ENCODE measurements at regions not wholly inside any gene's neighbourhood (a gene's known extent, or its start where the extent isn't known, plus 50 kb on each side); places are given as distances from the start of the nearest gene placed in this dataset.

DNA sequence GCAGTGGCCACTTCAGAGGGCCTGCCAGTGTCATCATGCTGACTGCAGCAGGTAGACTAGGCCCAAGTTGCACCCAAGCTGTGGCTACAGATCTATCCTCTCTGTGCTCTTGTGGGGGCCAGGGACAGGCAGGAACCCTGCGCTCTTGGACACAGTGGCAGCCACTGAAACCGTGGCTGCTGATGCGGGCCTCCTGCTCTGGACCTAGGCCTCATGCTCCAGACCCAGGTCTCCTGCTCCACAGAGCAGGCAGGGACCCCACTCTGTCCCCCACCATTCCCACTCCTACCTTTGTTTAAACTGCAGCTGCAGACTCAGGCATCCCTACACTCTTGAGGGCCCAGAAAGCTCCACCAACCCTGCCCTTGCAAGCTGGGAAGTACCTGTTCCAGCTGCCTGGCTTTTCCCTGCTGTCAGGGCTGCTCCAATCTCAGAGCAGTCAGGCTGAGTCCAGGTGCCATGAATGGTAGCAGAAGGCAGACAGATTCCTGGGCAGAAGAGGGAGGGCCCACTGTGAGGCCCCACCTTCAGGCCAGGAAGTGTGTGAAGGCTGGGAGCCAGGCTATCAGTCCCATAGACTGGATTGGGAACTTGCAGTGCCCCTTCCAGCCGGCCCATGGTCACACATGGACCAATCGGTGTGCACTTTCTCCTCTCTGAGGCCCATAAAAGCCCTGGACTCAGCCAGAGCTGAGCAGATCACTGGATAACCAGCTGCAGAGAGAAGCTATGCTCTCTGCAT, 634.0 kb upstream of the SEMA3D start:
- Histone ChIP-seq H3K27me3 (no peaks in the 10 kb centered on the region), H3K4me3 (no peak overlapping the region), H3K4me1 (no peaks in the 10 kb centered on the region), H3K36me3 (no peaks in the 10 kb centered on the region), H3K9me3 (peaks cover 0 to 4% (median 0%) of the 10 kb centered on the region in 3 donors), H3K27ac (no peak overlapping the region)
- TF ChIP-seq, protein P1, sequence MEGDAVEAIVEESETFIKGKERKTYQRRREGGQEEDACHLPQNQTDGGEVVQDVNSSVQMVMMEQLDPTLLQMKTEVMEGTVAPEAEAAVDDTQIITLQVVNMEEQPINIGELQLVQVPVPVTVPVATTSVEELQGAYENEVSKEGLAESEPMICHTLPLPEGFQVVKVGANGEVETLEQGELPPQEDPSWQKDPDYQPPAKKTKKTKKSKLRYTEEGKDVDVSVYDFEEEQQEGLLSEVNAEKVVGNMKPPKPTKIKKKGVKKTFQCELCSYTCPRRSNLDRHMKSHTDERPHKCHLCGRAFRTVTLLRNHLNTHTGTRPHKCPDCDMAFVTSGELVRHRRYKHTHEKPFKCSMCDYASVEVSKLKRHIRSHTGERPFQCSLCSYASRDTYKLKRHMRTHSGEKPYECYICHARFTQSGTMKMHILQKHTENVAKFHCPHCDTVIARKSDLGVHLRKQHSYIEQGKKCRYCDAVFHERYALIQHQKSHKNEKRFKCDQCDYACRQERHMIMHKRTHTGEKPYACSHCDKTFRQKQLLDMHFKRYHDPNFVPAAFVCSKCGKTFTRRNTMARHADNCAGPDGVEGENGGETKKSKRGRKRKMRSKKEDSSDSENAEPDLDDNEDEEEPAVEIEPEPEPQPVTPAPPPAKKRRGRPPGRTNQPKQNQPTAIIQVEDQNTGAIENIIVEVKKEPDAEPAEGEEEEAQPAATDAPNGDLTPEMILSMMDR (IDR thresholded peaks at IDR 0.05) = no peak
- peak in 1 of 2 donors; percentile 55 for DNase-seq
- intact Hi-C loops (cut with DNase I; ENCODE audit: low total_unique reads) = no loop called here

DNA sequence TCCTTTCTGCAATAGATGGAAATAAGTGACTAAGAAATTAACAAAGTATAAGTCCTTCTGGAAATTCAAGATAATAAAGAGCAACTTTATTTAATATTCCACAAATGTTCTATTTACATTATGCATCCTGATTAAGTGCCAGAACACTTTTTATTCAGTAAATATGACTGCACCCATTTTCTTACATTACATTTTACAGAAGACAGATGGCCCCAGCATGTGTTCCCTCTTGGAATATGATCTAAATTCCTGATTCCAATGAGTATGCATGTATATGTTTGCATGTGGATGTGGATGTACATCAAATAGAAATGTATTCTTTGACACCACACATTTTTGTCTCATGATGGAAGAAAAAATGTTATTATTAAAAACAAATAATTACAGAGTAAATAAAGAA, 628.7 kb upstream of the SEMA3D start:
- H3K36me3 ChIP-seq = no peaks in the 10 kb centered on the region
- H3K4me1 ChIP-seq = no peaks in the 10 kb centered on the region
- H3K9me3 ChIP-seq = no peaks in the 10 kb centered on the region
- no peak overlapping the region for H3K4me3 ChIP-seq
- DNase-seq = no peak
- H3K27ac ChIP-seq = no peak overlapping the region
- intact Hi-C loops (cut with DNase I; ENCODE audit: low total_unique reads) = no loop called here
- TF ChIP-seq, protein P1 (IDR thresholded peaks at IDR 0.05) = no peak
- H3K27me3 ChIP-seq = no peaks in the 10 kb centered on the region

DNA sequence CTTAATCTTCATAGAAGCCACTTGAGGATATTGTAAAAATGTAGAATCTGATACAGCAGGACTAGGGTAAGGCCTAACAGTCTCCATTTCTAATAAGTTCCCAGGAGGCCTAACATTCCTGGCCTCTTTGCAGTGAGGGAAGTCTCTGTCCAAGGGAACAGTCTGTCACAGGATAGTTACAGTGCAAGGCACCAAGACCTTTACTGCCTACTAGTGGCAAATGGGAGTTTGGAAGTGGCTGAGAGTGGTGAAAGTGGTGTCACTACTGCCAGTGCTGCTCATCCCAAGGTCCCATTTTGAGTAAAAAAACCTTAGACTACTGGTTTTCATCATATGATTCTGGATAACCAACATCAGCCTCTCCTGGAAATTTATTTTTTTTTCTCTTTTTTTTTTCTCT, 619.5 kb upstream of the SEMA3D start:
- H3K4me3 ChIP-seq = no peak overlapping the region
- H3K27me3 ChIP-seq = no peaks in the 10 kb centered on the region
- TF ChIP-seq, protein P1 (IDR thresholded peaks at IDR 0.05) = no peak
- no peaks in the 10 kb centered on the region for H3K36me3 ChIP-seq
- H3K27ac ChIP-seq = no peak overlapping the region
- H3K9me3 ChIP-seq = no peaks in the 10 kb centered on the region
- intact Hi-C loops (cut with DNase I; ENCODE audit: low total_unique reads) = no loop called here
- H3K4me1 ChIP-seq = peaks cover 0 to 3% (median 0%) of the 10 kb centered on the region in 4 donors
- DNase-seq = no peak

DNA sequence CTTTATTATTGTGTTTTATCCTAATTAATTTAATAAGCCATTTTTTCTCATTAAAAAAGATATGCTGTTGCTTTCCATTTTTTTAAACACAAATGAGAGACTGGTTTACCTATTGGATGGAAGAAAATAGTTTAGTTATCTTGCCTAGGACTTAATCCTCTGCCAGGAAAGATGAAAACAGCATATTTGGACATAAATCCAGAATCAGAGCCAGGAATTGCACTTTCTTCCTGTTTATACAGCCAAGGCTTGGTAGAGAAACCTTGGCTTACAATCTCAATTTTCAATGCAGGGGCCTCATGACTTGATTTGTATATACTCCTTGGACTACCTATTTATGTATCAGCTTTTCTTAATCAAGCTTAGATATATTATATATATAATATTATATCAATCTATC, 618.8 kb upstream of the SEMA3D start:
- TF ChIP-seq, protein P1 (IDR thresholded peaks at IDR 0.05) = no peak
- Histone ChIP-seq H3K36me3 (no peaks in the 10 kb centered on the region), H3K4me1 (peaks cover 0 to 3% (median 0%) of the 10 kb centered on the region in 4 donors), H3K4me3 (no peak overlapping the region), H3K27me3 (no peaks in the 10 kb centered on the region), H3K27ac (no peak overlapping the region), H3K9me3 (no peaks in the 10 kb centered on the region)
- DNase-seq = no peak
- intact Hi-C loops (cut with DNase I; ENCODE audit: low total_unique reads) = no loop called here

DNA sequence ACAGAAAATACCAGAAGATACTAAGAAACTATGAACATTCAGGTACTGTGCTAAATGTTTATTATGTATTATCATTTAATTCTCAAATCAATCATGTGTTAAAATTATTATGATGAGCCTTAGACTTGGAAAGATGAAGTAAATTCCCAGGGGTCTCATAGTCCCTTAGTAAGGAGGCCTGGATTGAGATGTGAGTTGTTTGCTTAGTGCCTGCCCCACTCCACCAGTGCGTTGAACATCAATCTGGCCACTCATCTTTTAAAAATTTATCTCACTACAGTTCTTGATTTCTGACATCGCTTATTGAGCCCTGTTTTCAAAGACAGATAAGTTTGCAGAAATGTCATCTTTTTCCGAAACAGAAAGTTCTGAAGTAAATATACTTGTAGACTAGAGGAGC, 618.4 kb upstream of the SEMA3D start:
- Histone ChIP-seq H3K4me3 (no peak overlapping the region), H3K4me1 (peaks cover 0 to 3% (median 0%) of the 10 kb centered on the region in 4 donors), H3K27ac (no peak overlapping the region), H3K27me3 (no peaks in the 10 kb centered on the region), H3K36me3 (no peaks in the 10 kb centered on the region), H3K9me3 (no peaks in the 10 kb centered on the region)
- intact Hi-C loops (cut with DNase I; ENCODE audit: low total_unique reads) = no loop called here
- TF ChIP-seq, protein P1 (IDR thresholded peaks at IDR 0.05) = no peak
- DNase-seq = no peak
